ENCODE measurements at regions not wholly inside any gene's neighbourhood (a gene's known extent, or its start where the extent isn't known, plus 50 kb on each side); places are given as distances from the start of the nearest gene placed in this dataset.
A peak's percentile ranks its signal among the peaks of the same experiment; 100 is the strongest.

- H3K4me3 ChIP-seq (ENCODE audit: low read depth, low read length) = no peak overlapping the region
- H3K9me3 ChIP-seq (ENCODE audit: control insufficient read depth, insufficient read depth, low read length) = no peaks in the 10 kb centered on the region
- H3K27ac ChIP-seq (ENCODE audit: low read depth, low read length) = no peak overlapping the region
- WGBS (ENCODE audit: insufficient coverage) = 92% methylated on average over 2 of the region's 2 CpGs
- H3K4me1 ChIP-seq (ENCODE audit: control insufficient read depth, insufficient read depth, low read length) = peaks cover under 1% of the 10 kb centered on the region
- H3K36me3 ChIP-seq (ENCODE audit: control insufficient read depth, insufficient read depth, low read length) = no peaks in the 10 kb centered on the region
- H3K27me3 ChIP-seq (ENCODE audit: control insufficient read depth, insufficient read depth, low read length) = no peaks in the 10 kb centered on the region
- no peak for DNase-seq (ENCODE audit: low read depth in 4 of 6, low spot score in 6 of 6)
Observed at GRCh38 chr17:65413390-65413789, 148.1 kb downstream of the AXIN2 start.

GRCh38 chr17:65409381-65409780 lies 152.1 kb downstream of the AXIN2 start:
- H3K9me3 ChIP-seq (ENCODE audit: control insufficient read depth, insufficient read depth, low read length) = no peaks in the 10 kb centered on the region
- WGBS (ENCODE audit: insufficient coverage) = no CpG with 5 or more reads among the region's 1 CpG
- H3K4me3 ChIP-seq (ENCODE audit: low read depth, low read length) = no peak overlapping the region
- no peaks in the 10 kb centered on the region for H3K27me3 ChIP-seq (ENCODE audit: control insufficient read depth, insufficient read depth, low read length)
- no peak for DNase-seq (ENCODE audit: low read depth in 4 of 6, low spot score in 6 of 6)
- no peaks in the 10 kb centered on the region for H3K36me3 ChIP-seq (ENCODE audit: control insufficient read depth, insufficient read depth, low read length)
- H3K27ac ChIP-seq (ENCODE audit: low read depth, low read length) = no peak overlapping the region
- H3K4me1 ChIP-seq (ENCODE audit: control insufficient read depth, insufficient read depth, low read length) = no peaks in the 10 kb centered on the region

GRCh38 chr17:65408050-65408449 lies 153.4 kb downstream of the AXIN2 start:
- Histone ChIP-seq H3K27me3 (ENCODE audit: control insufficient read depth, insufficient read depth, low read length) (no peaks in the 10 kb centered on the region), H3K9me3 (ENCODE audit: control insufficient read depth, insufficient read depth, low read length) (no peaks in the 10 kb centered on the region), H3K27ac (ENCODE audit: low read depth, low read length) (no peak overlapping the region), H3K36me3 (ENCODE audit: control insufficient read depth, insufficient read depth, low read length) (no peaks in the 10 kb centered on the region), H3K4me1 (ENCODE audit: control insufficient read depth, insufficient read depth, low read length) (peaks cover 5% of the 10 kb centered on the region), H3K4me3 (ENCODE audit: low read depth, low read length) (no peak overlapping the region)
- no CpG with 5 or more reads among the region's 2 CpGs for WGBS (ENCODE audit: insufficient coverage)
- no peak for DNase-seq (ENCODE audit: low read depth in 4 of 6, low spot score in 6 of 6)

- 86% methylated on average over 2 of the region's 4 CpGs for WGBS (ENCODE audit: insufficient coverage)
- H3K4me3 ChIP-seq (ENCODE audit: low read depth, low read length) = no peak overlapping the region
- no peaks in the 10 kb centered on the region for H3K27me3 ChIP-seq (ENCODE audit: control insufficient read depth, insufficient read depth, low read length)
- H3K4me1 ChIP-seq (ENCODE audit: control insufficient read depth, insufficient read depth, low read length) = peaks cover 8% of the 10 kb centered on the region
- no peaks in the 10 kb centered on the region for H3K36me3 ChIP-seq (ENCODE audit: control insufficient read depth, insufficient read depth, low read length)
- peak in 1 of 6 donors; percentile 3 for DNase-seq (ENCODE audit: low read depth in 4 of 6, low spot score in 6 of 6)
- H3K9me3 ChIP-seq (ENCODE audit: control insufficient read depth, insufficient read depth, low read length) = no peaks in the 10 kb centered on the region
- no peak overlapping the region for H3K27ac ChIP-seq (ENCODE audit: low read depth, low read length)
Observed at GRCh38 chr17:65407017-65407416, 154.4 kb downstream of the AXIN2 start.

GRCh38 chr17:65406552-65406951 lies 154.9 kb downstream of the AXIN2 start:
- no peak overlapping the region for H3K27ac ChIP-seq (ENCODE audit: low read depth, low read length)
- no peak overlapping the region for H3K4me3 ChIP-seq (ENCODE audit: low read depth, low read length)
- H3K27me3 ChIP-seq (ENCODE audit: control insufficient read depth, insufficient read depth, low read length) = no peaks in the 10 kb centered on the region
- H3K9me3 ChIP-seq (ENCODE audit: control insufficient read depth, insufficient read depth, low read length) = no peaks in the 10 kb centered on the region
- H3K4me1 ChIP-seq (ENCODE audit: control insufficient read depth, insufficient read depth, low read length) = peaks cover 8% of the 10 kb centered on the region
- WGBS (ENCODE audit: insufficient coverage) = 89% methylated on average over 1 of the region's 3 CpGs
- H3K36me3 ChIP-seq (ENCODE audit: control insufficient read depth, insufficient read depth, low read length) = no peaks in the 10 kb centered on the region
- DNase-seq (ENCODE audit: low read depth in 4 of 6, low spot score in 6 of 6) = no peak

GRCh38 chr17:65405563-65405962 lies 155.9 kb downstream of the AXIN2 start:
- peaks cover 8% of the 10 kb centered on the region for H3K4me1 ChIP-seq (ENCODE audit: control insufficient read depth, insufficient read depth, low read length)
- H3K27ac ChIP-seq (ENCODE audit: low read depth, low read length) = no peak overlapping the region
- no peaks in the 10 kb centered on the region for H3K36me3 ChIP-seq (ENCODE audit: control insufficient read depth, insufficient read depth, low read length)
- WGBS (ENCODE audit: insufficient coverage) = 46% methylated on average over 4 of the region's 9 CpGs
- H3K27me3 ChIP-seq (ENCODE audit: control insufficient read depth, insufficient read depth, low read length) = no peaks in the 10 kb centered on the region
- no peak overlapping the region for H3K4me3 ChIP-seq (ENCODE audit: low read depth, low read length)
- no peaks in the 10 kb centered on the region for H3K9me3 ChIP-seq (ENCODE audit: control insufficient read depth, insufficient read depth, low read length)
- no peak for DNase-seq (ENCODE audit: low read depth in 4 of 6, low spot score in 6 of 6)

GRCh38 chr17:65404761-65405160 lies 156.7 kb downstream of the AXIN2 start:
- Histone ChIP-seq H3K4me3 (ENCODE audit: low read depth, low read length) (no peak overlapping the region), H3K4me1 (ENCODE audit: control insufficient read depth, insufficient read depth, low read length) (peaks cover 8% of the 10 kb centered on the region), H3K36me3 (ENCODE audit: control insufficient read depth, insufficient read depth, low read length) (no peaks in the 10 kb centered on the region), H3K27ac (ENCODE audit: low read depth, low read length) (no peak overlapping the region), H3K9me3 (ENCODE audit: control insufficient read depth, insufficient read depth, low read length) (no peaks in the 10 kb centered on the region), H3K27me3 (ENCODE audit: control insufficient read depth, insufficient read depth, low read length) (no peaks in the 10 kb centered on the region)
- no peak for DNase-seq (ENCODE audit: low read depth in 4 of 6, low spot score in 6 of 6)

GRCh38 chr17:65403626-65404025 lies 157.8 kb downstream of the AXIN2 start:
- H3K4me1 ChIP-seq (ENCODE audit: control insufficient read depth, insufficient read depth, low read length) = peaks cover 8% of the 10 kb centered on the region
- H3K36me3 ChIP-seq (ENCODE audit: control insufficient read depth, insufficient read depth, low read length) = no peaks in the 10 kb centered on the region
- H3K9me3 ChIP-seq (ENCODE audit: control insufficient read depth, insufficient read depth, low read length) = no peaks in the 10 kb centered on the region
- no peak overlapping the region for H3K4me3 ChIP-seq (ENCODE audit: low read depth, low read length)
- H3K27ac ChIP-seq (ENCODE audit: low read depth, low read length) = no peak overlapping the region
- no peak for DNase-seq (ENCODE audit: low read depth in 4 of 6, low spot score in 6 of 6)
- H3K27me3 ChIP-seq (ENCODE audit: control insufficient read depth, insufficient read depth, low read length) = no peaks in the 10 kb centered on the region
- WGBS (ENCODE audit: insufficient coverage) = no CpG with 5 or more reads among the region's 4 CpGs

GRCh38 chr17:65402513-65403496 lies 158.6 kb downstream of the AXIN2 start:
- peak in 1 of 6 donors; percentile 3 for DNase-seq (ENCODE audit: low read depth in 4 of 6, low spot score in 6 of 6)
- H3K4me1 ChIP-seq (ENCODE audit: control insufficient read depth, insufficient read depth, low read length) = peaks cover 8% of the 10 kb centered on the region
- no peak overlapping the region for H3K4me3 ChIP-seq (ENCODE audit: low read depth, low read length)
- WGBS (ENCODE audit: insufficient coverage) = 52% methylated on average over 14 of the region's 19 CpGs
- no peak overlapping the region for H3K27ac ChIP-seq (ENCODE audit: low read depth, low read length)
- H3K36me3 ChIP-seq (ENCODE audit: control insufficient read depth, insufficient read depth, low read length) = no peaks in the 10 kb centered on the region
- H3K27me3 ChIP-seq (ENCODE audit: control insufficient read depth, insufficient read depth, low read length) = no peaks in the 10 kb centered on the region
- no peaks in the 10 kb centered on the region for H3K9me3 ChIP-seq (ENCODE audit: control insufficient read depth, insufficient read depth, low read length)

GRCh38 chr17:65401561-65401960 lies 159.9 kb downstream of the AXIN2 start:
- Histone ChIP-seq H3K4me1 (ENCODE audit: control insufficient read depth, insufficient read depth, low read length) (peaks cover 8% of the 10 kb centered on the region), H3K27me3 (ENCODE audit: control insufficient read depth, insufficient read depth, low read length) (no peaks in the 10 kb centered on the region), H3K27ac (ENCODE audit: low read depth, low read length) (no peak overlapping the region), H3K4me3 (ENCODE audit: low read depth, low read length) (no peak overlapping the region), H3K36me3 (ENCODE audit: control insufficient read depth, insufficient read depth, low read length) (no peaks in the 10 kb centered on the region), H3K9me3 (ENCODE audit: control insufficient read depth, insufficient read depth, low read length) (no peaks in the 10 kb centered on the region)
- WGBS (ENCODE audit: insufficient coverage) = no CpG with 5 or more reads among the region's 3 CpGs
- peak in 1 of 6 donors; percentile 48 for DNase-seq (ENCODE audit: low read depth in 4 of 6, low spot score in 6 of 6)

All from spinal cord (tissue), 9 donors.